ENCODE measurements at regions not wholly inside any gene's neighbourhood (a gene's known extent, or its start where the extent isn't known, plus 50 kb on each side); places are given as distances from the start of the nearest gene placed in this dataset.

GRCh38 chr13:54492995-54493394, 1464.4 kb downstream of the OLFM4 start:
- TF ChIP-seq POLR2A (IDR thresholded peaks at IDR 0.05) (no peak), CTCF (IDR thresholded peaks at IDR 0.05) (no peak)

Data from heart left ventricle (tissue), 13 donors.